H1 (cell line): ENCODE measurements at regions not wholly inside any gene's neighbourhood (a gene's known extent, or its start where the extent isn't known, plus 50 kb on each side); places are given as distances from the start of the nearest gene placed in this dataset.
"Not testable (repeated sequence)": the region's sequence is repeated elsewhere in the genome, so short reads cannot be mapped to it uniquely, and the experiment has no call there.

Experiments used
- CTCF ChIA-PET: fragments of 300-600 bp; sonication (Branson Sonifier 250); formaldehyde crosslinking; loops from one replicate; lab custom pipeline; 2021; ENCODE audit not compliant: partially characterized antibody; lab: Charles Lee
- POLR2A ChIA-PET: fragments of 300-600 bp; sonication (Branson Sonifier 250); formaldehyde crosslinking; loops from one replicate; lab custom pipeline; 2021; ENCODE audit warnings: inconsistent platforms; ENCODE audit not compliant: partially characterized antibody; lab: Charles Lee
- DNase-seq, 2 experiments: peaks; one replicate each; pipeline versions ENCODE4 v3.0.0 to v3.0.0-alpha.2; 2010 to 2022; ENCODE audit warnings: low spot score in 2 of 2, low read depth in 1 of 2, mixed read lengths in 1 of 2
- FAIRE-seq: peaks from 2 replicates; lab custom pipeline; 2011; peaks lifted over from hg19 to GRCh38; lab: Jason Lieb, UNC
- H2AFZ ChIP-seq: 2 replicates; pipeline ENCODE4 v1.8.1; 2012; ENCODE audit warnings: low read length, inconsistent platforms
- H2AK5ac ChIP-seq: 2 replicates; pipeline ENCODE4 v1.6.1; 2013; ENCODE audit warnings: low read depth, low read length
- H2BK120ac ChIP-seq: replicated peaks from 2 replicates; pipeline ENCODE3; 2013; ENCODE audit warnings: low read depth, low read length, inconsistent platforms
- H2BK12ac ChIP-seq: 2 replicates; pipeline ENCODE4 v1.6.1; 2013; ENCODE audit warnings: low read depth, low read length
- H2BK15ac ChIP-seq: 2 replicates; pipeline ENCODE4 v1.6.1; 2013; ENCODE audit warnings: low read length
- H2BK20ac ChIP-seq: 2 replicates; pipeline ENCODE4 v1.6.1; 2013; ENCODE audit warnings: low read length
- H2BK5ac ChIP-seq: 2 replicates; pipeline ENCODE4 v1.6.1; 2013; ENCODE audit warnings: low read depth, low read length
- H3K14ac ChIP-seq: 2 replicates; pipeline ENCODE4 v1.6.1; 2013; ENCODE audit warnings: inconsistent platforms; ENCODE audit not compliant: insufficient read length
- H3K18ac ChIP-seq: 2 replicates; pipeline ENCODE4 v1.6.1; 2013; ENCODE audit warnings: low read length; ENCODE audit errors: extremely low read depth
- H3K23ac ChIP-seq: 2 replicates; pipeline ENCODE4 v1.6.1; 2013; ENCODE audit warnings: inconsistent platforms; ENCODE audit not compliant: insufficient read length
- H3K23me2 ChIP-seq: 2 replicates; pipeline ENCODE4 v1.6.1; 2013; ENCODE audit warnings: low read depth, low read length
- H3K27ac ChIP-seq: 2 replicates; pipeline ENCODE4 v1.6.1; 2011; ENCODE audit warnings: low read depth, low read length, inconsistent platforms
- H3K27me3 ChIP-seq, 4 experiments: replicated peaks in 1 of 4; 1 replicate in 1 of 4; 2 replicates in 3 of 4; pipeline versions ENCODE4 v1.6.1 to v1.8.1; 2011 to 2013; ENCODE audit warnings: low read length in 3 of 4, mild to moderate bottlenecking in 3 of 4, inconsistent platforms in 2 of 4, mixed read lengths in 2 of 4, moderate library complexity in 1 of 4; ENCODE audit not compliant: control insufficient read depth in 3 of 4, insufficient read depth in 3 of 4; ENCODE audit errors: extremely low read depth in 1 of 4
- H3K36me3 ChIP-seq, 4 experiments: 2 replicates each; pipeline versions ENCODE4 v1.6.1 to v1.8.1; 2011 to 2013; ENCODE audit warnings: mild to moderate bottlenecking in 4 of 4, low read length in 3 of 4, moderate library complexity in 2 of 4, control low read depth in 1 of 4, inconsistent platforms in 1 of 4; ENCODE audit not compliant: insufficient read depth in 4 of 4, control insufficient read depth in 2 of 4
- H3K4ac ChIP-seq: replicated peaks from 2 replicates; pipeline ENCODE3; 2013; ENCODE audit warnings: low read length, low read depth, mixed read lengths, inconsistent platforms; ENCODE audit not compliant: insufficient read length
- H3K4me1 ChIP-seq, 4 experiments: replicated peaks in 1 of 4; 1 replicate in 1 of 4; 2 replicates in 3 of 4; pipeline versions ENCODE4 v1.6.1 to v1.8.1; 2011 to 2013; ENCODE audit warnings: low read length in 3 of 4, inconsistent platforms in 2 of 4, mixed read lengths in 1 of 4; ENCODE audit not compliant: insufficient read depth in 4 of 4, control insufficient read depth in 3 of 4
- H3K4me2 ChIP-seq, 2 experiments: 2 replicates each; pipeline versions ENCODE4 v1.6.1 to v1.8.1; 2011 to 2013; ENCODE audit warnings: low read depth in 2 of 2, low read length in 2 of 2, control low read depth in 1 of 2, inconsistent platforms in 1 of 2, mild to moderate bottlenecking in 1 of 2; ENCODE audit not compliant: insufficient read depth in 1 of 2
- H3K4me3 ChIP-seq, 4 experiments: fragments of 200-600, 300-600 bp in 1 of 4; sonication (generic), shearing (Covaris generic), sonication (Bioruptor Twin) in 1 of 4; 2 replicates each; pipeline versions ENCODE4 v1.5.1 to v1.8.1; 2011 to 2016; ENCODE audit warnings: low read length in 4 of 4, low read depth in 3 of 4, control low read depth in 2 of 4, inconsistent platforms in 2 of 4, mild to moderate bottlenecking in 2 of 4, mixed read lengths in 1 of 4, moderate library complexity in 1 of 4; ENCODE audit not compliant: insufficient read depth in 2 of 4; ENCODE audit errors: extremely low read depth in 1 of 4
- H3K56ac ChIP-seq: replicated peaks from 2 replicates; pipeline ENCODE3; 2013; ENCODE audit warnings: low read depth, mild to moderate bottlenecking, mixed read lengths, low read length, inconsistent platforms; ENCODE audit not compliant: insufficient read length
- H3K79me1 ChIP-seq: 2 replicates; pipeline ENCODE4 v1.6.1; 2013; ENCODE audit warnings: low read depth, low read length, control low read depth
- H3K79me2 ChIP-seq, 2 experiments: 2 replicates each; pipeline versions ENCODE4 v1.6.1 to v1.8.1; 2012 to 2013; ENCODE audit warnings: low read length in 2 of 2, mild to moderate bottlenecking in 2 of 2, inconsistent platforms in 1 of 2; ENCODE audit not compliant: insufficient read depth in 2 of 2, control insufficient read depth in 1 of 2
- H3K9ac ChIP-seq, 4 experiments: replicated peaks in 1 of 4; 1 replicate in 1 of 4; 2 replicates in 3 of 4; pipeline versions ENCODE4 v1.6.1 to v1.8.1; 2011 to 2013; ENCODE audit warnings: low read depth in 3 of 4, low read length in 3 of 4, control low read depth in 2 of 4, mild to moderate bottlenecking in 2 of 4, moderate library complexity in 2 of 4, inconsistent platforms in 1 of 4; ENCODE audit errors: extremely low read depth in 1 of 4
- H3K9me3 ChIP-seq, 2 experiments: 2 replicates each; pipeline versions ENCODE4 v1.6.1 to v1.8.1; 2012 to 2013; ENCODE audit warnings: mild to moderate bottlenecking in 2 of 2, moderate library complexity in 2 of 2, control low read depth in 1 of 2, inconsistent platforms in 1 of 2, low read depth in 1 of 2, low read length in 1 of 2, mixed read lengths in 1 of 2; ENCODE audit not compliant: insufficient read depth in 2 of 2
- H4K20me1 ChIP-seq, 2 experiments: replicated peaks in 1 of 2; 2 replicates each; pipeline versions ENCODE3 to v1.8.1; 2011 to 2013; ENCODE audit warnings: inconsistent platforms in 2 of 2, low read length in 2 of 2, mild to moderate bottlenecking in 1 of 2; ENCODE audit not compliant: insufficient read depth in 2 of 2, control insufficient read depth in 1 of 2
- H4K5ac ChIP-seq: 2 replicates; pipeline ENCODE4 v1.6.1; 2013; ENCODE audit warnings: low read length, low read depth, mixed read lengths, inconsistent platforms; ENCODE audit not compliant: insufficient read length
- H4K8ac ChIP-seq: 2 replicates; pipeline ENCODE4 v1.8.0; 2013; ENCODE audit warnings: mild to moderate bottlenecking, moderate library complexity, low read length, inconsistent platforms; ENCODE audit not compliant: insufficient read depth; ENCODE audit errors: extremely low read depth
- H4K91ac ChIP-seq: replicated peaks from 2 replicates; pipeline ENCODE3; 2013; ENCODE audit warnings: low read length, mixed read lengths, inconsistent platforms; ENCODE audit not compliant: insufficient read length
- WGBS, 2 experiments: shearing (Covaris generic) in 1 of 2; methylation state at CpG; one replicate each; pipeline versions ENCODE4 v1.1.6 to v1.1.7; 2013 to 2015; ENCODE audit warnings: low lambda C conversion rate in 2 of 2, mixed read lengths in 2 of 2, inconsistent platforms in 1 of 2, low coverage in 1 of 2, missing lambda C conversion rate in 1 of 2; ENCODE audit not compliant: insufficient replicate concordance in 2 of 2, insufficient coverage in 1 of 2, insufficient read length in 1 of 2; ENCODE audit errors: extremely low coverage in 1 of 2, missing lambda C conversion rate in 1 of 2; 5-methylcytosine and 5-hydroxymethylcytosine counted together

GRCh38 chr3:144984481-144984880 lies 1012.9 kb downstream of the DIPK2A start:
- H4K20me1 ChIP-seq, DNase-seq, H3K4ac ChIP-seq, H2BK20ac ChIP-seq, H2BK5ac ChIP-seq, H2AK5ac ChIP-seq, H2AFZ ChIP-seq, H4K91ac ChIP-seq, H4K5ac ChIP-seq, FAIRE-seq, CTCF ChIA-PET, H3K23ac ChIP-seq, H4K8ac ChIP-seq, H3K79me1 ChIP-seq, H3K36me3 ChIP-seq, H3K23me2 ChIP-seq, H3K4me3 ChIP-seq, H3K9me3 ChIP-seq, H3K27me3 ChIP-seq, H3K4me2 ChIP-seq, H2BK15ac ChIP-seq, H3K14ac ChIP-seq, H2BK120ac ChIP-seq, POLR2A ChIA-PET, H3K4me1 ChIP-seq, H2BK12ac ChIP-seq, H3K18ac ChIP-seq, H3K9ac ChIP-seq, H3K79me2 ChIP-seq, H3K56ac ChIP-seq, H3K27ac ChIP-seq: not testable (repeated sequence)
- WGBS, 2 experiments: 89% methylated on average over 7 of the region's 7 CpGs; no CpG with 5 or more reads in 1 of the 2 experiments
